HEK293 (cell line): ENCODE measurements at regions not wholly inside any gene's neighbourhood (a gene's known extent, or its start where the extent isn't known, plus 50 kb on each side); places are given as distances from the start of the nearest gene placed in this dataset.

Experiments
- CTCF ChIA-PET: fragments of 350-600 bp; formaldehyde crosslinking; extraction: SDS; loops from one replicate; lab custom pipeline; 2021; ENCODE audit warnings: antibody characterized with exemption; lab: Yijun Ruan, JAX
- POLR2A ChIA-PET: fragments of 300-600 bp; formaldehyde crosslinking; extraction: SDS; loops from one replicate; lab custom pipeline; 2020; ENCODE audit warnings: antibody characterized with exemption, inconsistent platforms; lab: Yijun Ruan, JAX
- H3K27ac ChIP-seq: fragments of 200-500 bp; sonication (Bioruptor generic); 2 replicates; pipeline ENCODE4 v1.5.1; 2014; ENCODE audit warnings: low read depth, low read length, control low read depth, inconsistent platforms; ENCODE audit errors: extremely low read depth
- H3K36me3 ChIP-seq, 2 experiments: fragments of 200-500 bp in 1 of 2; sonication (Bioruptor generic) in 1 of 2; 1 replicate in 1 of 2; 2 replicates in 1 of 2; pipeline ENCODE4 v1.5.1; 2014 to 2017; ENCODE audit warnings: inconsistent platforms in 2 of 2, low read length in 2 of 2; ENCODE audit not compliant: control insufficient read depth in 2 of 2, insufficient read depth in 1 of 2
- H3K4me1 ChIP-seq: fragments of 200-500 bp; sonication (Bioruptor generic); 2 replicates; pipeline ENCODE4 v1.5.1; 2014; ENCODE audit warnings: mild to moderate bottlenecking, low read length, inconsistent platforms; ENCODE audit not compliant: control insufficient read depth, insufficient read depth
- H3K4me3 ChIP-seq: 2 replicates; pipeline ENCODE4 v1.5.1; 2011; ENCODE audit warnings: low read depth, mild to moderate bottlenecking, control low read depth, low read length, moderate library complexity
- H3K9me3 ChIP-seq: fragments of 200-500 bp; sonication (Bioruptor generic); 2 replicates; pipeline ENCODE4 v1.5.1; 2014; ENCODE audit warnings: low read depth, low read length, inconsistent platforms; ENCODE audit not compliant: control insufficient read depth, insufficient read depth
- CTCF ChIP-seq: fragments of 450-650 bp; formaldehyde crosslinking; IDR thresholded peaks from 2 replicates; pipeline ENCODE4 v1.5.1; 2016; ENCODE audit warnings: missing biosample characterization, missing genetic modification characterization
- HOXC10 ChIP-seq: sonication (generic); formaldehyde crosslinking; IDR thresholded peaks from 2 replicates; pipeline ENCODE4 v1.8.1; 2023; ENCODE audit warnings: mild to moderate bottlenecking, missing genetic modification reagents
- KLF17 ChIP-seq: fragments of 450-650 bp; formaldehyde crosslinking; IDR thresholded peaks from 2 replicates; pipeline ENCODE4 v1.5.1; 2016; ENCODE audit warnings: missing biosample characterization, missing genetic modification characterization
- KLF7 ChIP-seq: fragments of 450-650 bp; formaldehyde crosslinking; IDR thresholded peaks from 2 replicates; pipeline ENCODE4 v1.5.1; 2016; ENCODE audit warnings: missing biosample characterization, missing genetic modification characterization, borderline replicate concordance
- MZF1 ChIP-seq: fragments of 450-650 bp; formaldehyde crosslinking; IDR thresholded peaks from 2 replicates; pipeline ENCODE4 v1.5.1; 2017; ENCODE audit warnings: missing biosample characterization, missing genetic modification characterization, borderline replicate concordance
- YY1 ChIP-seq: fragments of 450-650 bp; formaldehyde crosslinking; IDR thresholded peaks from 2 replicates; pipeline ENCODE4 v1.5.1; 2018; ENCODE audit warnings: missing biosample characterization, missing genetic modification characterization
- ZBTB21 ChIP-seq: fragments of 450-650 bp; formaldehyde crosslinking; IDR thresholded peaks from 2 replicates; pipeline ENCODE4 v1.5.1; 2017; ENCODE audit warnings: missing biosample characterization, missing genetic modification characterization
- ZBTB44 ChIP-seq: fragments of 450-650 bp; IDR thresholded peaks from 2 replicates; pipeline ENCODE4 v1.5.1; 2018; ENCODE audit warnings: missing biosample characterization, mild to moderate bottlenecking, missing genetic modification characterization
- ZEB2 ChIP-seq: fragments of 450-650 bp; formaldehyde crosslinking; IDR thresholded peaks from 2 replicates; pipeline ENCODE4 v1.5.1; 2016; ENCODE audit warnings: missing biosample characterization, missing genetic modification characterization
- ZNF121 ChIP-seq: fragments of 450-650 bp; formaldehyde crosslinking; IDR thresholded peaks from 2 replicates; pipeline ENCODE4 v1.5.1; 2016; ENCODE audit warnings: missing biosample characterization, missing genetic modification characterization
- ZNF155 ChIP-seq: fragments of 450-650 bp; formaldehyde crosslinking; IDR thresholded peaks from 2 replicates; pipeline ENCODE4 v1.5.1; 2016; ENCODE audit warnings: missing biosample characterization, missing genetic modification characterization
- ZNF184 ChIP-seq: fragments of 450-650 bp; IDR thresholded peaks from 2 replicates; pipeline ENCODE4 v1.5.1; 2018; ENCODE audit warnings: missing biosample characterization, mild to moderate bottlenecking, missing genetic modification characterization
- ZNF221 ChIP-seq: fragments of 450-650 bp; formaldehyde crosslinking; IDR thresholded peaks from 2 replicates; pipeline ENCODE4 v1.5.1; 2017; ENCODE audit warnings: missing biosample characterization, missing genetic modification characterization, borderline replicate concordance
- ZNF239 ChIP-seq: fragments of 450-650 bp; formaldehyde crosslinking; IDR thresholded peaks from 2 replicates; pipeline ENCODE4 v1.5.1; 2016; ENCODE audit warnings: missing biosample characterization, missing genetic modification characterization
- ZNF26 ChIP-seq: fragments of 450-650 bp; formaldehyde crosslinking; IDR thresholded peaks from 2 replicates; pipeline ENCODE4 v1.5.1; 2016; ENCODE audit warnings: missing biosample characterization, missing genetic modification characterization
- ZNF274 ChIP-seq, 2 experiments: fragments of 200-500 bp in 1 of 2; fragments of 450-650 bp in 1 of 2; sonication (Bioruptor generic) in 1 of 2; formaldehyde crosslinking in 1 of 2; IDR thresholded peaks; 2 replicates each; pipeline versions ENCODE4 v1.5.1 to v1.6.1; 2014 to 2016; ENCODE audit warnings: borderline replicate concordance in 1 of 2, inconsistent platforms in 1 of 2, low read length in 1 of 2, missing biosample characterization in 1 of 2, missing genetic modification characterization in 1 of 2
- ZNF362 ChIP-seq: fragments of 450-650 bp; formaldehyde crosslinking; IDR thresholded peaks from 2 replicates; pipeline ENCODE4 v1.5.1; 2016; ENCODE audit warnings: missing biosample characterization, missing genetic modification characterization
- ZNF398 ChIP-seq: fragments of 450-650 bp; formaldehyde crosslinking; IDR thresholded peaks from 2 replicates; pipeline ENCODE4 v1.5.1; 2017; ENCODE audit warnings: missing biosample characterization, missing genetic modification characterization
- ZNF426 ChIP-seq: fragments of 450-650 bp; formaldehyde crosslinking; IDR thresholded peaks from 2 replicates; pipeline ENCODE4 v1.5.1; 2017; ENCODE audit warnings: missing biosample characterization, missing genetic modification characterization, mild to moderate bottlenecking, inconsistent platforms, moderate library complexity
- ZNF514 ChIP-seq: fragments of 450-650 bp; formaldehyde crosslinking; IDR thresholded peaks from 2 replicates; pipeline ENCODE4 v1.5.1; 2016; ENCODE audit warnings: missing biosample characterization, missing genetic modification characterization
- ZNF560 ChIP-seq: fragments of 450-650 bp; formaldehyde crosslinking; IDR thresholded peaks from 2 replicates; pipeline ENCODE4 v1.5.1; 2017; ENCODE audit warnings: missing biosample characterization, missing genetic modification characterization, borderline replicate concordance
- ZNF600 ChIP-seq: fragments of 450-650 bp; formaldehyde crosslinking; IDR thresholded peaks from 2 replicates; pipeline ENCODE4 v1.5.1; 2016; ENCODE audit warnings: missing biosample characterization, missing genetic modification characterization
- ZNF768 ChIP-seq: fragments of 450-650 bp; formaldehyde crosslinking; IDR thresholded peaks from 2 replicates; pipeline ENCODE4 v1.5.1; 2018; ENCODE audit warnings: missing biosample characterization, mild to moderate bottlenecking, missing genetic modification characterization
- ZNF792 ChIP-seq: fragments of 450-650 bp; formaldehyde crosslinking; IDR thresholded peaks from 2 replicates; pipeline ENCODE4 v1.5.1; 2016; ENCODE audit warnings: missing biosample characterization, missing genetic modification characterization
- ZNF837 ChIP-seq: fragments of 450-650 bp; formaldehyde crosslinking; IDR thresholded peaks from 2 replicates; pipeline ENCODE4 v1.5.1; 2016; ENCODE audit warnings: missing biosample characterization, missing genetic modification characterization
- ZSCAN30 ChIP-seq: fragments of 450-650 bp; IDR thresholded peaks from 2 replicates; pipeline ENCODE4 v1.5.1; 2018; ENCODE audit warnings: missing biosample characterization, mild to moderate bottlenecking, missing genetic modification characterization, moderate library complexity

- POLR2A ChIA-PET: no interaction called here
- Histone ChIP-seq H3K27ac (no peak overlapping the region), H3K36me3 (no peaks in the 10 kb centered on the region), H3K4me1 (no peaks in the 10 kb centered on the region), H3K4me3 (no peak overlapping the region), H3K9me3 (no peaks in the 10 kb centered on the region)
- TF ChIP-seq ZNF239 (tag by site-specific recombination) (no peak), ZNF398 (no peak), ZNF155 (tag by site-specific recombination) (no peak), ZNF560 (tag by site-specific recombination) (no peak), ZNF221 (tag by site-specific recombination) (no peak), ZNF274 (IDR thresholded peaks at IDR 0.05; ENCODE audit: low read length) (no peak), ZNF274 (tag by site-specific recombination; IDR thresholded peaks at IDR 0.05; ENCODE audit: borderline replicate concordance) (no peak), KLF7 (no peak), ZNF514 (tag by site-specific recombination) (no peak), ZNF362 (no peak), ZBTB44 (tag by site-specific recombination) (no peak), ZNF426 (tag by site-specific recombination) (no peak), HOXC10 (CRISPR knock-in tag) (no peak), ZNF768 (no peak), CTCF (tag by site-specific recombination) (no peak), MZF1 (tag by site-specific recombination) (no peak), ZNF184 (no peak), ZNF837 (no peak)
- CTCF ChIA-PET: no interaction called here
These were observed 728.7 kb upstream of the SLIT2 start for GRCh38 chr4:19522966-19523365.

- CTCF ChIA-PET: no interaction called here
- POLR2A ChIA-PET: no interaction called here
- Histone ChIP-seq H3K4me1 (no peaks in the 10 kb centered on the region), H3K27ac (no peak overlapping the region), H3K4me3 (no peak overlapping the region), H3K36me3 (no peaks in the 10 kb centered on the region), H3K9me3 (no peaks in the 10 kb centered on the region)
- TF ChIP-seq KLF17 (tag by site-specific recombination): no peak
- no peak for TF ChIP-seq ZNF362
- no peak for TF ChIP-seq ZEB2 (tag by site-specific recombination)
- no peak for TF ChIP-seq ZNF600 (tag by site-specific recombination)
- TF ChIP-seq ZNF26 (tag by site-specific recombination): no peak
- TF ChIP-seq YY1 (tag by site-specific recombination): no peak
- no peak for TF ChIP-seq ZSCAN30 (tag by site-specific recombination)
- TF ChIP-seq ZBTB21 (tag by site-specific recombination): no peak
- no peak for TF ChIP-seq ZNF792 (tag by site-specific recombination)
- no peak for TF ChIP-seq ZNF121 (tag by site-specific recombination)
- no peak for TF ChIP-seq ZNF560 (tag by site-specific recombination)
These were observed 730.7 kb upstream of the SLIT2 start for GRCh38 chr4:19520939-19521520.
